ENCODE measurements at regions not wholly inside any gene's neighbourhood (a gene's known extent, or its start where the extent isn't known, plus 50 kb on each side); places are given as distances from the start of the nearest gene placed in this dataset.
"Not testable (repeated sequence)": the region's sequence is repeated elsewhere in the genome, so short reads cannot be mapped to it uniquely, and the experiment has no call there.

- no peak for DNase-seq (ENCODE audit: low spot score)
Measured at GRCh38 chr10:130662775-130663174, 526.6 kb downstream of the GLRX3 start.

DNA sequence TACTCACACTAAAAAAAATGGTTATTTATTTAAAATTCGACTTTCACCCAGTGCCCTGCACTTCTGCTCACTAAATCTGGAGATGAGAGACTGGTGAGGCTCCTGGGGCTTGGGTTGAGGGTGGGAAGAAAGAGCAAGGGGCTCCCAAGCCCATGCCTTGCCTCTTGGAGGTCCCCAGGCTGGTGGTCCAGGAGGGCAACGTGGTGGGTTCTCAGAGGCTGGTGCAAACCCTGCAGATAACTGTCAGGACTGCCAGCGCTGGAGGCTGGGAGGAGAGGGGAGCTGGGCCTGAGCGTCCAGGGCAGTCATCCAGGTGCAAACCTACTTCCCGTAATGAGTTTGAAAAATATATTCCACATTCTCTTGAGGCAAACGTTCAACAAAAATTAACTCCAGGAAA, 528.3 kb downstream of the GLRX3 start:
- no peak for DNase-seq (ENCODE audit: low spot score)

GRCh38 chr10:130666215-130666614, 530.0 kb downstream of the GLRX3 start:
- DNase-seq (ENCODE audit: low spot score) = no peak

GRCh38 chr10:130686689-130687300, 550.6 kb downstream of the GLRX3 start:
- no peak for DNase-seq (ENCODE audit: low spot score)

- no peak for DNase-seq (ENCODE audit: low spot score)
Measured at GRCh38 chr10:130687566-130687965, 551.4 kb downstream of the GLRX3 start.

DNA sequence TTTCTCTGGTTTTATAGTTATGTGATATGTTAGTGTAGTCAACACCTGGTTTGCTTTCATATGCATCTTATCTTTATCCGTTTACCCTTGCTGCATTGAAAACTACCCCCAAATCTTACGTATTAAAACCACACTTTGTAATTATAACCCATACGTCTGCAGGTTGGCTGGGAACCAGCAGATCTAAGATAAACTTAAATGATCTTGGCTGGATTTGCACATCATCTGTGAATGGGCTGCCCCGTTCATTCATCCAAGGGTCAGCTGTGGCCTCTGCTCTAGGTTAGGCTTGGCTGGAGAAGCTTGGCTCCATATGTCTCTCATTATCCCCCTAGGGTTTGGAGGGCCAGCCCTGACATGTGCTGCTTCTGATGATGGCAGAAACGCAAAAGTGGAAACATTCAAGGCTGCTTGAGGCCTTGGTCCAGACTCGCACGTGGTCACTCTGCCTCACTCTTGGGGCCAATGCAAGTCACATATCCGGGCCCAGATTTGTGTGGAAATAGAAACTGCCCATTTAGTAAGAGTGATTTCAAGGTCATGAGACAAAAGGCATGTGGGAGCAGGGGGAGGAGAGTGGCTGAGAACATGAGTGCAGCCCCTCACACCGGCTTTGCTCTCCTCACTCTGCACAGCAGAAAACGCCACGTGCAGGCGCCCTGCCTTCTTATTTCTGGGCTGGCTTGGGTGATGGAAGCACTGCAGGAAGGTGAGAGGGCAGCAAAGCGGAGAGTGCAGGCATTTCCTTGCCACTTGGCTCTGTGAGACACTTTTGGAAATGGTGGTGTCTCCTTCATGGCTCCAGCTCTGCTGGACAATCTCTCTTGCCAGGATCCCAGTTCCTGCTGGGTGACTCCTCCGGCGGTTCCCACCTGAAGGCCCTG, 553.8 kb downstream of the GLRX3 start:
- no peak for DNase-seq (ENCODE audit: low spot score)

DNA sequence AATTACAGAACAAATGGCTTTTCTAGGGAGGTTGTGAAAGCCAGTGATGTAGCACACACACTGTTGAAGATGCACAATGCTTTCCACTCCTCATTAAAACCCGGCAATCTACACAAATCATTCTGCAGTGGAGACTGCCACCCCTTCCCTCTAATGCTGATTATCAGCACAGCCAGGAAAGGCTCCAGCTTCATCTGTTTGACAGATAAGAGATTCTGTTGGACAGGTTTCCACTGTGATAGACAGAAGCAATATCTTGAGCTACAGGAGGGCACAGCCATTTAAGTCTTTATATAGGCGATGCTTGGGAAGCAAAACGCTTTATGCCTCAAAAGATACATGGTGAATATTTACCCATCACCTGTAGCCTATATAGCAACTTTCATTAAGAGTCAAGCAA, 555.6 kb downstream of the GLRX3 start:
- DNase-seq (ENCODE audit: low spot score) = no peak

- no peak for DNase-seq (ENCODE audit: low spot score)
Measured at GRCh38 chr10:130696870-130697269, 560.7 kb downstream of the GLRX3 start.

GRCh38 chr10:130707389-130707979, 571.3 kb downstream of the GLRX3 start:
- no peak for DNase-seq (ENCODE audit: low spot score)

DNA sequence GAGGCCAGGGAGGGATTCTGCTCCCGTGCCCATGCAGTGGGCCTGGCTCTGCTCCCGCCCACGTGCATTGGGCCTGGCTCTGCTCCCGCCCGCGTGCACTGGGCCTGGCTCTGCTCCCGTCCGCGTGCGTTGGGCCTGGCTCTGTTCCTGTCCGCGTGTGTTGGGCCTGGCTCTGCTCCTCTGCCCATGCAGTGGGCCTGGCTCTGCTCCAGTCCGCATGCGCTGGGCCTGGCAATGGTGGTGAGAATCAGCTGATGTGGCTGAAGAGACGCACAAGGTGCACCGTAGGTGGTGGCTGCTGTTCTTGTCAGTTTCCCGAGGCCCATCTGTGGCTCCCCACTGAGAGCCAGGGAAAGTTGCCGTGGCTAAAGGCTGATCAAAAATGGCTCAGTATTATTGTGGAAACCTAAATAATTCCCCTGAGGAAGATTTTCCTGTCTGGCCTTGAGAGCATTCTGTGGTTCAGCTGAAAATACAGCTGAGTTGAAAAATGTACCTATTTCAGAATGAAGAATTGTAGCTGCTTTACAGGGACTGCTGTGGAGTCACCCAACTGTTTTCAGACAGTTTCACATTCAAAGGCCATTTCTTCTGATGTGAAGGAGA, 572.4 kb downstream of the GLRX3 start:
- no peak for DNase-seq (ENCODE audit: low spot score)

- no peak for DNase-seq (ENCODE audit: low spot score)
Measured at GRCh38 chr10:130709415-130709814, 573.2 kb downstream of the GLRX3 start.

GRCh38 chr10:130711072-130711471, 574.9 kb downstream of the GLRX3 start:
- DNase-seq (ENCODE audit: low spot score) = no peak

- no peak for DNase-seq (ENCODE audit: low spot score)
Measured at GRCh38 chr10:130713135-130713534, 576.9 kb downstream of the GLRX3 start.

- no peak for DNase-seq (ENCODE audit: low spot score)
Measured at GRCh38 chr10:130713731-130714130, 577.5 kb downstream of the GLRX3 start.

GRCh38 chr10:130714742-130715467, 578.7 kb downstream of the GLRX3 start:
- DNase-seq (ENCODE audit: low spot score) = no peak

DNA sequence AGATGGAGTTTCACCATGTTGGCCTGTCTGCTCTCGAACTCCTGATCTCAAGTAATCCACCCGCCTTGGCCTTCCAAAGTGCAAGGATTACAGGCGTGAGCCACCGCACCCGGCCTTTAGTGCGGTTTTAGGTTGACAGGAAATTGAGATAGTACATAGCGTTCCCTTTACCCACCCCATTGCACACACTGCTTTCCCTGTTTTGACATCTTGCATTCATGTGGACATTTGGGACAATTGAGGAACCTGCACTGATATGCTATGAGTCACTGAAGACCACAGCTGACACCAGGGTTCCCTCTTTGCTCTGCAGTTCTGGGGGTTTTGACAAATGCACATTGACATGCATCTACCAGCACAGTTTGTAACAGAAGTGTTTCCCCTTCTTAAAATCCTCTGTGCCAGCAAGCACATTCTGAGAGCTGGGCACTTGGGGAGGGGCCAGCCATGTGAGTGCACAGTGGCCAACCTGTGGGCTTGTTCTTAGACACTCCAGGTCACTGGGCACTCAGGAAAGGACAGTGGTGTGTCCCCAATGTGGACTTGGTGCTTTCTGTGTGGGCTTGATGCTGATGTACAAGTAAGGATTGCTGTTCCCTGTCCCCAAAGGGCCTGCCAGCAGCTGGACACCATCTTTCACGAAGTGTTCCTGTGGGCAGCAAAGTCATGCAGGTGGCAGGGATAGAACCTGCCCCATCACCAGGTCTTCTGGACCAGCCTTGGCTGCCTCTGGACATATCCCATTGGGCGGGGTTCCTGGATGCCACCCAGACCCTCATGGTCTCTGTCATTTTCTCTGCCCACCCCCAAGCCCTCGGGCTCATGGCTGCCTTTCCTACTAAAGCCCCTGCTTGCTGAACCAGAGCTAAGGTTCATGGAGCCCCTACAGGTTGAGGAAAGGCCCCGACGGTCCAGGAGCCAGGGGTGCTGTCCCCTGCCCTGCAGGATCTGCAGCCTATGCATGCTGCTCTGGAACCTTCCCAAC, 579.8 kb downstream of the GLRX3 start:
- DNase-seq (ENCODE audit: low spot score) = no peak

DNA sequence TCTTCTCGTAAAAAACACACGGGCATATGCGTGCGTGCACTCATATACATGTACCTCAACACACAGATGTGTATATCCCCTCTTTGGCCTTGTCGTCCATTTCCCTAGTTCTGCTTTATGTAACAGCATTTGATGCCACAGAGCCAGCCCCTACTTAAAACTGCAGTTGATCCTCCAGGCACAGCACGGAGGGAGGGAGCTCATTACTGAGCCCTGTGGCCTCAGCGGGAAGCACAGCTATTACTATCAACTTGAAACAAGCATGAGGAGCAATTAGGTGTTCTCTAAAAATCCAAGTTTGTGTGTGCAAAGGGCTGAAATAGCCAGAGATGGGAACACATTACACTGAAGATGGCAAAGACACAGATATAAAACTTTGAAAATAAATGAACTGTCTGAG, 580.9 kb downstream of the GLRX3 start:
- no peak for DNase-seq (ENCODE audit: low spot score)

GRCh38 chr10:130718744-130719447, 582.7 kb downstream of the GLRX3 start:
- not testable (repeated sequence) for DNase-seq (ENCODE audit: low spot score)

- DNase-seq (ENCODE audit: low spot score) = no peak
Measured at GRCh38 chr10:130719448-130719752, 583.2 kb downstream of the GLRX3 start.

GRCh38 chr10:130720235-130720634, 584.0 kb downstream of the GLRX3 start:
- DNase-seq (ENCODE audit: low spot score) = no peak
